HG03196 (cell line): ENCODE measurements at regions not wholly inside any gene's neighbourhood (a gene's known extent, or its start where the extent isn't known, plus 50 kb on each side); places are given as distances from the start of the nearest gene placed in this dataset.
A peak's percentile ranks its signal among the peaks of the same experiment; 100 is the strongest.

Experiments
- ATAC-seq: cut with Tn5 transposase; IDR thresholded peaks from one replicate; pipeline ENCODE4 v1.9.1; 2021; ENCODE audit not compliant: unreplicated experiment

GRCh38 chr21:25062061-25062460 is 545.2 kb downstream of the MRPL39 start:
- ATAC-seq: no peak

GRCh38 chr21:25054689-25055088 is 552.6 kb downstream of the MRPL39 start:
- no peak for ATAC-seq

GRCh38 chr21:25039461-25040380 is 567.6 kb downstream of the MRPL39 start:
- ATAC-seq: peak; percentile 89

- no peak for ATAC-seq
These were observed 570.5 kb downstream of the MRPL39 start for GRCh38 chr21:25036775-25037174.

- ATAC-seq: no peak
These were observed 575.5 kb downstream of the MRPL39 start for GRCh38 chr21:25031750-25032149.

- no peak for ATAC-seq
These were observed 577.7 kb downstream of the MRPL39 start for GRCh38 chr21:25029580-25029979.

GRCh38 chr21:25025596-25025995 is 581.7 kb downstream of the MRPL39 start:
- ATAC-seq: no peak

- no peak for ATAC-seq
These were observed 582.6 kb downstream of the MRPL39 start for GRCh38 chr21:25024639-25025038.

- no peak for ATAC-seq
These were observed 601.9 kb downstream of the MRPL39 start for GRCh38 chr21:25005388-25005787.

GRCh38 chr21:25002676-25003075 is 604.6 kb downstream of the MRPL39 start:
- no peak for ATAC-seq

GRCh38 chr21:24995216-24995615 is 612.1 kb downstream of the MRPL39 start:
- ATAC-seq: no peak

- ATAC-seq: no peak
These were observed 612.6 kb downstream of the MRPL39 start for GRCh38 chr21:24994717-24995116.

GRCh38 chr21:24989516-24989915 is 617.8 kb downstream of the MRPL39 start:
- no peak for ATAC-seq

- ATAC-seq: no peak
These were observed 618.3 kb downstream of the MRPL39 start for GRCh38 chr21:24988941-24989340.

GRCh38 chr21:24976238-24976637 is 631.0 kb downstream of the MRPL39 start:
- ATAC-seq: no peak

GRCh38 chr21:24969068-24969467 is 638.2 kb downstream of the MRPL39 start:
- no peak for ATAC-seq

GRCh38 chr21:24955275-24955961 is 651.9 kb downstream of the MRPL39 start:
- peak; percentile 96 for ATAC-seq

GRCh38 chr21:24948186-24948585 is 659.1 kb downstream of the MRPL39 start:
- ATAC-seq: no peak

GRCh38 chr21:24945910-24946309 is 661.4 kb downstream of the MRPL39 start:
- ATAC-seq: no peak

- no peak for ATAC-seq
These were observed 665.7 kb downstream of the MRPL39 start for GRCh38 chr21:24941316-24942185.

GRCh38 chr21:24939291-24939690 is 668.0 kb downstream of the MRPL39 start:
- ATAC-seq: no peak
